ENCODE measurements at regions not wholly inside any gene's neighbourhood (a gene's known extent, or its start where the extent isn't known, plus 50 kb on each side); places are given as distances from the start of the nearest gene placed in this dataset.

DNA sequence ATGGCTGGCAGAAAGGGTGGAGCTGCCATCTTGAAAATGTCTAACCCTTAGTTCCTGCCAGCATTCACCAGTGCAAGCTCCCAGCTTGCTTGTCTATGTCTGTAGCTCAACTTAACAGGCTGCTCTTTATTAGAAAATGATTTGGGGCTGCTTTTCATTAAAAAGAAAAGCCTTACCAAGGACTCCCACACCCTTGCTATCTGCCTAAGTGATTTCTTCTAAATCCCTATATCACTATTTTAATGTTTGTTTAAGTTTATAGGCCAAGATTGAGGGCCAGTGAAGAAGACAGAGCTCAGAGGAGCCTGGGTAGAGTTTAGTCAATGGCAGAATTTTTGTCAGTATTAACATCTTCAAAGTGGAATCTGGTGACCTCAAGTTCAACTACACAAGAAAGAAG lies 336.8 kb upstream of the CHRM3 start:
- Histone ChIP-seq H3K36me3 (no peaks in the 10 kb centered on the region), H3K9me3 (no peaks in the 10 kb centered on the region), H3K4me3 (replicated peaks in 1 of 3) (no peak overlapping the region), H3K27ac (no peak overlapping the region), H3K27me3 (no peaks in the 10 kb centered on the region), H3K4me1 (no peaks in the 10 kb centered on the region)
- no peak for DNase-seq
- TF ChIP-seq CTCF (IDR thresholded peaks at IDR 0.05) (no peak), POLR2A (IDR thresholded peaks at IDR 0.05) (no peak)
- intact Hi-C loops (cut with DNase I): no loop called here

DNA sequence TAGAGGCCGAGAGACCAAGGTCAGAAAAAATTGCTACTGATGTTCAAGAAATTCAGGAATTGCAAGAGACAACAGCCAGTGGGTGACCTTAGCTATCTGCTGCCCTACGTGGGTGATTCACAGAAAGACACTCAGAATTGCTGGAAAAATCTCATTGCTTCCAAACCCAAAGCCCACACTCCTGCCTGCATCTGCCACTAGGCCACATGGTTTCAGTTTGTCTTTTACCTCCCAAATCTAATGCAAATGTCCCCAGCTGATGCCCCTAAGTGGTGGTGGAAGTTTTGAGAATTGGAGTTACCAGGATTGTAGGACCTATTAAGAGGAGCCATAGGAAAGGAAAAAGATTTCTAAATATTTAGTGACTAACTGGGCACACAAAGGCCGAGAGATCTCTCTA lies 341.5 kb upstream of the CHRM3 start:
- Histone ChIP-seq H3K4me1 (no peaks in the 10 kb centered on the region), H3K4me3 (replicated peaks in 1 of 3) (no peak overlapping the region), H3K27ac (no peak overlapping the region), H3K9me3 (no peaks in the 10 kb centered on the region), H3K36me3 (no peaks in the 10 kb centered on the region), H3K27me3 (no peaks in the 10 kb centered on the region)
- intact Hi-C loops (cut with DNase I): no loop called here
- no peak for DNase-seq
- 75 to 76% methylated on average over 3 of the region's 3 CpGs for WGBS, 2 donors
- TF ChIP-seq POLR2A (IDR thresholded peaks at IDR 0.05) (no peak), CTCF (IDR thresholded peaks at IDR 0.05) (no peak)

DNA sequence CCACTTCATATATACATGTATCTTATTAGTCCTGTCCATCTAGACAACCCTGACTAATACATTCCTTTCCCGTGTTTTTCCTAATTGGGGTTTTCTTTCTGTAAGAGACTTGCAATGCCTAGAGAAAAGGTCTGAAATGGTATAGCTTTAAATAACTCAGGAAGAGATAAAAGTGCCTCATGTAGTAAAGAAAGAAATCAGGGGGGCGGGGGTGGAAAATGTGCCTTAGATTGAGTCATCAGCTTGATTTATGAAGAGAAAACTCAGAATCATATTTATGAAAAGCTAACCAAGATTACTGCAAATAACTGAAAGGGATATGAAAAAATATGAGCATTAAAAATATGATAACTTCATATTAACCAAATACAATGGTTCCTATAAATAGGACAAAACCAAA lies 345.8 kb upstream of the CHRM3 start:
- Histone ChIP-seq H3K27me3 (no peaks in the 10 kb centered on the region), H3K9me3 (no peaks in the 10 kb centered on the region), H3K36me3 (no peaks in the 10 kb centered on the region), H3K4me3 (replicated peaks in 1 of 3) (no peak overlapping the region), H3K4me1 (no peaks in the 10 kb centered on the region), H3K27ac (no peak overlapping the region)
- no peak for TF ChIP-seq CTCF (IDR thresholded peaks at IDR 0.05)
- TF ChIP-seq POLR2A (IDR thresholded peaks at IDR 0.05): no peak
- DNase-seq: no peak
- intact Hi-C loops (cut with DNase I): no loop called here
- 82 to 88% methylated on average over 2 of the region's 2 CpGs for WGBS, 2 donors

DNA sequence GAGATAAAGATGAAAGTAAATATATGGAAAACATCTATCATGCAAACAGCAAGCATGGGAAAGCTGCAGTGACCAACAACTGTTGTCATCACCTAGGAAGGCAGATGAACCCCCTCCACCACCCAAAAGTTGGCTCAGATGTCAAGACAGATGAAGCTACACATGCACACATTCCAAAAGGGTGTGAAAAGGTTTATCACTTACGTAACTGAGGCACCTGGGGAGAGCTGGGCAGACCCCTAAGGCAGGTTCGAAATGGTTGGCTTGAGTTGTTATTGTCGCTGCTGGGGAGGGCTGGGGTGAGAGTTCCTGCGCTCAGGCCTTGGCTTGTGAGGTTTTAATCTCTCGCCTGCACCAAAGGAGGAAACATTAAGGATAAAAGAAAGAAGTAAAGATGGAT lies 355.1 kb upstream of the CHRM3 start:
- 85 to 86% methylated on average over 5 of the region's 5 CpGs for whole genome bisulfite sequencing, 2 donors

More for the DNA sequence above, 355.1 kb upstream of the CHRM3 start:
- Histone ChIP-seq H3K9me3 (no peaks in the 10 kb centered on the region), H3K4me3 (replicated peaks in 1 of 3) (no peak overlapping the region), H3K4me1 (no peaks in the 10 kb centered on the region), H3K27me3 (no peaks in the 10 kb centered on the region), H3K27ac (no peak overlapping the region), H3K36me3 (no peaks in the 10 kb centered on the region)
- DNase-seq: no peak
- intact Hi-C loops (cut with DNase I): no loop called here
- TF ChIP-seq CTCF (IDR thresholded peaks at IDR 0.05): no peak
- TF ChIP-seq POLR2A (IDR thresholded peaks at IDR 0.05): no peak
